Esophagus muscularis mucosa (tissue), 3 donors: ENCODE measurements at regions not wholly inside any gene's neighbourhood (a gene's known extent, or its start where the extent isn't known, plus 50 kb on each side); places are given as distances from the start of the nearest gene placed in this dataset.

Experiments used
- EP300 ChIP-seq: sonication (generic); formaldehyde crosslinking; IDR thresholded peaks from one replicate; pipeline ENCODE4 v1.6.1; 2017; ENCODE audit warnings: antibody characterized with exemption
- TF ChIP-seq, protein P1 (sequence below), 3 experiments: fragments of 200-600 bp in 2 of 3; fragments of 450-650 bp in 1 of 3; sonication (generic) in 2 of 3; IDR thresholded peaks; one replicate each; pipeline ENCODE4 v1.5.1; 2017 to 2019; ENCODE audit warnings: antibody characterized with exemption in 3 of 3, mild to moderate bottlenecking in 2 of 3, moderate library complexity in 1 of 3

DNA sequence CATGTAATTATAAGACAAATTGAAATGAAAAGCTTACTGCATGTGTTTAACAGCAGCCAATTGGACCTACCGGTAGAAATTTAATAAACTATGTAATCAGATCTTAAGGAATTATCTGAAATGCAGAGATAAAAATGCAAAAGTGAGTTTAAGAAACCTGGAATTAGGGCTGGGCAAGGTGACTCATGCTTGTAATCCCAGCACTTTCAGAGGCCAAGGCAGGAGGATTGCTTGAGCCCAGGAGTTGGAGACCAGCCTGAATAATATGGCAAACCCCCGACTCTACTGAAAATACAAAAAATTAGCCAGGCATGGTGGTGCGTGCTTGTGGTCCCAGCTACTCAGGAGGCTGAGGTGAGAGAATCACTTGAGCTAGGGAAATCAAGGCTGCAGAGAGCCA lies 74.1 kb downstream of the HFE start:
- no peak for TF ChIP-seq EP300
- TF ChIP-seq, protein P1, sequence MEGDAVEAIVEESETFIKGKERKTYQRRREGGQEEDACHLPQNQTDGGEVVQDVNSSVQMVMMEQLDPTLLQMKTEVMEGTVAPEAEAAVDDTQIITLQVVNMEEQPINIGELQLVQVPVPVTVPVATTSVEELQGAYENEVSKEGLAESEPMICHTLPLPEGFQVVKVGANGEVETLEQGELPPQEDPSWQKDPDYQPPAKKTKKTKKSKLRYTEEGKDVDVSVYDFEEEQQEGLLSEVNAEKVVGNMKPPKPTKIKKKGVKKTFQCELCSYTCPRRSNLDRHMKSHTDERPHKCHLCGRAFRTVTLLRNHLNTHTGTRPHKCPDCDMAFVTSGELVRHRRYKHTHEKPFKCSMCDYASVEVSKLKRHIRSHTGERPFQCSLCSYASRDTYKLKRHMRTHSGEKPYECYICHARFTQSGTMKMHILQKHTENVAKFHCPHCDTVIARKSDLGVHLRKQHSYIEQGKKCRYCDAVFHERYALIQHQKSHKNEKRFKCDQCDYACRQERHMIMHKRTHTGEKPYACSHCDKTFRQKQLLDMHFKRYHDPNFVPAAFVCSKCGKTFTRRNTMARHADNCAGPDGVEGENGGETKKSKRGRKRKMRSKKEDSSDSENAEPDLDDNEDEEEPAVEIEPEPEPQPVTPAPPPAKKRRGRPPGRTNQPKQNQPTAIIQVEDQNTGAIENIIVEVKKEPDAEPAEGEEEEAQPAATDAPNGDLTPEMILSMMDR (IDR thresholded peaks at IDR 0.05): no peak
